Psoas muscle (tissue), 7 donors: ENCODE measurements at regions not wholly inside any gene's neighbourhood (a gene's known extent, or its start where the extent isn't known, plus 50 kb on each side); places are given as distances from the start of the nearest gene placed in this dataset.

Experiments used
- ATAC-seq, 4 donors: fragments of 200-7000 bp; cut with Tn5 transposase; one replicate each; pipeline ENCODE4 v1.9.1; 2020; ENCODE audit warnings: moderate library complexity in 3 of 4, mild to moderate bottlenecking in 2 of 4
- DNase-seq, 2 donors: peaks; one replicate each; pipeline ENCODE4 v3.0.0-alpha.2; 2020
- H3K27ac ChIP-seq: fragments of 200-600 bp; one replicate; pipeline ENCODE4 v1.8.0; 2022
- H3K27me3 ChIP-seq, 3 donors: fragments of 200-600 bp in 1 of 3; one replicate each; pipeline versions ENCODE4 v1.6.1 to v1.8.0; 2013 to 2022; ENCODE audit warnings: low read length in 2 of 3, mild to moderate bottlenecking in 2 of 3, moderate library complexity in 1 of 3; ENCODE audit not compliant: insufficient read depth in 3 of 3
- H3K36me3 ChIP-seq, 2 donors: fragments of 200-600 bp in 1 of 2; one replicate each; pipeline versions ENCODE4 v1.6.1 to v1.8.0; 2013 to 2022; ENCODE audit warnings: low read depth in 1 of 2, mild to moderate bottlenecking in 1 of 2, moderate library complexity in 1 of 2; ENCODE audit not compliant: insufficient read depth in 1 of 2
- H3K4me1 ChIP-seq: fragments of 200-600 bp; one replicate; pipeline ENCODE4 v1.8.0; 2022
- H3K4me3 ChIP-seq: fragments of 200-600 bp; one replicate; pipeline ENCODE4 v1.8.0; 2022; ENCODE audit warnings: mild to moderate bottlenecking
- H3K9me3 ChIP-seq: fragments of 200-600 bp; one replicate; pipeline ENCODE4 v1.8.0; 2022
- WGBS, 3 donors: extraction: QIAGEN DNeasy Blood & Tissue Kit; methylation state at CpG; one replicate each; pipeline versions ENCODE4 v1.1.6 to v1.1.7; 2013; 5-methylcytosine and 5-hydroxymethylcytosine counted together
- intact Hi-C, 2 donors: fragments of 100-400 bp; cut with DNase I; formaldehyde crosslinking; loops; one replicate each; pipeline versions ENCODE4 v1.11.0 to v1.14.2; 2022
- TF ChIP-seq, protein P1 (sequence below): fragments of 200-600 bp; IDR thresholded peaks from one replicate; pipeline ENCODE4 v1.8.0; 2022; ENCODE audit warnings: antibody characterized with exemption
- donor health status: healthy with polysubstance abuse.
- donor health status: DM: no; HTN: no; CAD: no; lungs with moderate emphysema.
- donor health status: Bipolar disorder and iron deficiency.
- donor health status: healthy.
- donor health status: DM: yes; HTN: yes; CAD: no.
- donor health status: DM: no; HTN: no; CAD: no.
- donor health status: DM: yes; HTN: yes; CAD: no.

DNA sequence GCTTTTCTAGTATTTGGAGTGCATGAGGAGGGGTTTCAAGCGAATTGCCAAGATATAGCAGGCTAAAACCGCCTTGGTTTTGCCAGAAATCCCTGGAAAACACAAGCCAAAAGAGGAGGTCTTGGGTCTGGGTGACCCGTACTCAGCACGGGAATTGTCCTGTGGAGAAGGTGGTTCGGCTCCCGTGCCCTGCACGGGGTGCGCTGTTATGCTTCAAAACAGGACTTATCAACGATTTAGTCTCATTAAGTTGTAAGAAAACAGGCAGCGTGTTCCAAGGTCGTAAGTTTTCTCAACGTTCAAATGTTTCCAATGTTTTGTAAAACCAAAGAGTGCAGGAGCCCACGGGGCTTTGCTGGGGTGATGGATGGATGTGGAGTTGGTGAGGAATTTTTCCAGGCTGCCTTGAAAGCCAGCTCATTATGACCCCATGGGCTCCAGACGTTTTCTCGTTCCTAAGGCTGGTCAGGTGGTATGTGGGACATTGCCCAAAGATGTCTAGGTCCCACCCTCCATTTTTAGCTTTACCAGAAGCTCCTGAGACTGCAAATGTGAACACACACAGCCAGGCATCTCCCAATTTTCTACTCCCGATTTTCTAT lies 75.4 kb upstream of the CLDN14 start:
- intact Hi-C loops = no loop called here
- ATAC-seq (no peak), DNase-seq (no peak)
- H3K9me3 ChIP-seq = no peaks in the 10 kb centered on the region
- TF ChIP-seq, protein P1, sequence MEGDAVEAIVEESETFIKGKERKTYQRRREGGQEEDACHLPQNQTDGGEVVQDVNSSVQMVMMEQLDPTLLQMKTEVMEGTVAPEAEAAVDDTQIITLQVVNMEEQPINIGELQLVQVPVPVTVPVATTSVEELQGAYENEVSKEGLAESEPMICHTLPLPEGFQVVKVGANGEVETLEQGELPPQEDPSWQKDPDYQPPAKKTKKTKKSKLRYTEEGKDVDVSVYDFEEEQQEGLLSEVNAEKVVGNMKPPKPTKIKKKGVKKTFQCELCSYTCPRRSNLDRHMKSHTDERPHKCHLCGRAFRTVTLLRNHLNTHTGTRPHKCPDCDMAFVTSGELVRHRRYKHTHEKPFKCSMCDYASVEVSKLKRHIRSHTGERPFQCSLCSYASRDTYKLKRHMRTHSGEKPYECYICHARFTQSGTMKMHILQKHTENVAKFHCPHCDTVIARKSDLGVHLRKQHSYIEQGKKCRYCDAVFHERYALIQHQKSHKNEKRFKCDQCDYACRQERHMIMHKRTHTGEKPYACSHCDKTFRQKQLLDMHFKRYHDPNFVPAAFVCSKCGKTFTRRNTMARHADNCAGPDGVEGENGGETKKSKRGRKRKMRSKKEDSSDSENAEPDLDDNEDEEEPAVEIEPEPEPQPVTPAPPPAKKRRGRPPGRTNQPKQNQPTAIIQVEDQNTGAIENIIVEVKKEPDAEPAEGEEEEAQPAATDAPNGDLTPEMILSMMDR = no peak
- no peaks in the 10 kb centered on the region for H3K36me3 ChIP-seq
- no peak overlapping the region for H3K4me3 ChIP-seq
- WGBS, 3 donors = 62 to 67% (median 64%) methylated on average over 16 of the region's 16 CpGs
- no peak overlapping the region for H3K27ac ChIP-seq
- H3K27me3 ChIP-seq = peaks cover 0 to 19% (median 6%) of the 10 kb centered on the region in 3 donors
- no peaks in the 10 kb centered on the region for H3K4me1 ChIP-seq

DNA sequence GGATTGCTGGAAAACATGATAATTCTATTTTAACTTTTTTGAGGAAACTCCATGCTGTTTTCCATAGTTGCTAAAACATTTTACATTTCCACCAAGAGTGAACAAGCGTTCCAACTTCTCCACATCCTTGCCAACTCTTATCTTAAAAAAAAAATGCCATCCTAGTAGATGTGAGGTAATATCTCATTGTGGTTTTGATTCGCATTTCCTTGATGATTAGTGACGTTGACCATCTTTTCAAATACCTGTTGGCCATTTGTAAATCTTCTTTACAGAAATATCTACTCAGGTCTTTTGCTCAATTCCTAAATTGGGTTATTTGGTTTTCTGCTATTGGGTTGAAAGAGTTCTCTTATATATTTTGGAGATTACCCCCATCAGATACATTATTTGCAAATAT lies 77.4 kb upstream of the CLDN14 start:
- ATAC-seq (no peak), DNase-seq (no peak)
- no peak overlapping the region for H3K4me3 ChIP-seq
- peaks cover 0 to 17% (median 4%) of the 10 kb centered on the region in 3 donors for H3K27me3 ChIP-seq
- WGBS, 3 donors = 82 to 87% (median 85%) methylated on average over 3 of the region's 3 CpGs
- H3K4me1 ChIP-seq = no peaks in the 10 kb centered on the region
- intact Hi-C loops = no loop called here
- TF ChIP-seq, protein P1 = no peak
- no peaks in the 10 kb centered on the region for H3K36me3 ChIP-seq
- H3K27ac ChIP-seq = no peak overlapping the region
- H3K9me3 ChIP-seq = no peaks in the 10 kb centered on the region

DNA sequence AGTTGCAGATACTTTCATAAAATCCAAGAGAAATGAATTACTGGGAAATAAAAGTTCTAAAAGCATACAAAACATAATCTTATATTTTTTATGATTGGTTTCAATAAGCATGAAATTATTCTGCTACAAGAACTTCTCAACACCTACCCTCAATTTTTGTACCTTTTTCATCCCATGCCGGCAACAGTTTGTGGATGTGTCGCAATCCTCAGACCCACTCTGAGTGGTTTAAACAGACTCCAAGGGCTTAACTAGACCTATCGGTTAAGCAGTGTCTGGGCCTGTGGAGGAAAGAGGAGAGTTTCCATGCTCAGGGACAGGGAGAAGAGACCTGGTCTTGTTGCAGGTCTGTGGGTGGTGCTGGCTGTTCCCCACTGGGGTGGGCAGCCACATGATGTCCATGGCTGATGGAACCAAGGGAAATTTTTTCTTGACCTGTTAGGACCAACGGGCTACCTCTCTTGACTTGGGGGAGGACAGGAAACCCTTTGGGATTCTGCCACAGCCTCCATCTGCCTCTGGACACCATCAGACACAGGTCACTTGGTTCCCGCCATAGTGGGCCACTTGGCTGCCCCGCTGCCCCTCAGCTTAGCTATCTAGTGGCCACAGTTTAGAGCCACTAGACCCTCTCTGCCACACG lies 81.1 kb upstream of the CLDN14 start:
- no peak for ATAC-seq
- H3K9me3 ChIP-seq = no peaks in the 10 kb centered on the region
- H3K4me1 ChIP-seq = no peaks in the 10 kb centered on the region
- no peak overlapping the region for H3K4me3 ChIP-seq
- H3K27ac ChIP-seq = no peak overlapping the region
- intact Hi-C loops = no loop called here
- peaks cover 0 to 38% (median 8%) of the 10 kb centered on the region in 3 donors for H3K27me3 ChIP-seq
- TF ChIP-seq, protein P1 = no peak
- DNase-seq = no peak
- no peaks in the 10 kb centered on the region for H3K36me3 ChIP-seq
- WGBS, 3 donors = 89 to 91% (median 89%) methylated on average over 7 of the region's 7 CpGs

DNA sequence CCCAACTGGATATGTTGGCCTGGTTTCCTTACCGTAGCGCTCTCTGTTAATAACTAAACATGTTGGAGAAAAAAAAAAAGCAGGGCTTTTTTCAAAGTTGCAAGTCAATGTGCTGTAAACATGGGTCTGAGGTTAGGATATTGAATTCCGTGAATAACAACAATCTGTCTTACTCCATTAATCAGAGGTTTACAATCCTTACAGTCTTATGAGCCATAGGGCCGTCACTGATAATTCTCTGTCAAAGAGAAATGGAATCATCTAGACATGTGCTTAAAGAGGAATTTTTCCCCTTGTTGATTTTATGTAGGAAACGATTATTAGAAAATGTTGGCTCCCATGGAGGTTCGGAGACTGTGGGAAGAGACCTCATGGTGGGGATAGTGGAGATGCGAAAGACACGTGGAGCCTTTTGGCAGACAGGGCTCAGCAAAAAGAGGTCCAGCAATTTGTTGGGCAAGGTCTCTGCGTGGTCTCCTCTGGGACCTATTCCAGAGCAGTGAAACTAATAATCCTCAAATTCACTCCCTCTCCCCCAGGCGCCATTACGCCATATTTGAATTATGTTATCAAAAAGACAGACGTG lies 83.5 kb upstream of the CLDN14 start:
- TF ChIP-seq, protein P1 = no peak
- no peaks in the 10 kb centered on the region for H3K4me1 ChIP-seq
- 62 to 65% (median 63%) methylated on average over 12 of the region's 12 CpGs for WGBS, 3 donors

More for the DNA sequence above, 83.5 kb upstream of the CLDN14 start:
- Histone ChIP-seq H3K4me3 (no peak overlapping the region), H3K36me3 (no peaks in the 10 kb centered on the region), H3K27ac (no peak overlapping the region), H3K9me3 (no peaks in the 10 kb centered on the region), H3K27me3 (peaks cover 0 to 50% (median 10%) of the 10 kb centered on the region in 3 donors)
- DNase-seq (no peak), ATAC-seq (no peak)
- intact Hi-C loops = no loop called here
